Activated CD4-positive, alpha-beta T cell treated with anti-CD3 and anti-CD28 coated beads, Interleukin-2, amount 10 ng/mL, durations not matched to agents 24 days and 14 days (primary cell): ENCODE measurements at regions not wholly inside any gene's neighbourhood (a gene's known extent, or its start where the extent isn't known, plus 50 kb on each side); places are given as distances from the start of the nearest gene placed in this dataset.
A peak's percentile ranks its signal among the peaks of the same experiment; 100 is the strongest.
"Not testable (repeated sequence)": the region's sequence is repeated elsewhere in the genome, so short reads cannot be mapped to it uniquely, and the experiment has no call there.

Experiments
- DNase-seq: peaks from one replicate; pipeline ENCODE4 v3.0.0; 2022
- H3K27ac Mint-ChIP-seq: one replicate; pipeline ENCODE4 v1.8.0; 2022; ENCODE audit warnings: mild to moderate bottlenecking, mixed read lengths
- H3K27me3 Mint-ChIP-seq: one replicate; pipeline ENCODE4 v1.8.0; 2022; ENCODE audit warnings: mixed read lengths
- H3K36me3 Mint-ChIP-seq: one replicate; pipeline ENCODE4 v1.8.0; 2022; ENCODE audit warnings: low read depth, mild to moderate bottlenecking, mixed read lengths
- H3K4me1 Mint-ChIP-seq: one replicate; pipeline ENCODE4 v1.8.0; 2021; ENCODE audit warnings: mixed read lengths
- H3K4me3 Mint-ChIP-seq: one replicate; pipeline ENCODE4 v1.8.0; 2022; ENCODE audit warnings: mild to moderate bottlenecking, moderate library complexity, mixed read lengths
- H3K9me3 Mint-ChIP-seq: one replicate; pipeline ENCODE4 v1.8.0; 2021; ENCODE audit warnings: mixed read lengths
- intact Hi-C: fragments of 100-400 bp; cut with micrococcal nuclease; formaldehyde crosslinking; loops from one replicate; pipeline ENCODE4 v1.15.1; 2023

DNA sequence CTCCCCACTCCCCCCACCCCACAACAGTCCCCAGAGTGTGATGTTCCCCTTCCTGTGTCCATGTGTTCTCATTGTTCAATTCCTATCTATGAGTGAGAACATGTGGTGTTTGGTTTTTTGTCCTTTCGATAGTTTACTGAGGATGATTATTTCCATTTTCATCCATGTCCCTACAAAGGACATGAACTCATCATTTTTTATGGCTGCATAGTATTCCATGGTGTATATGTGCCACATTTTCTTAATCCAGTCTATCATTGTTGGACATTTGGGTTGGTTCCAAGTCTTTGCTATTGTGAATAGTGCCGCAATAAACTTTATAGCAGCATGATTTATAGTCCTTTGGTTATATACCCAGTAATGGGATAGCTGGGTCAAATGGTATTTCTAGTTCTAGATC lies 106.6 kb upstream of the WIPF3 start:
- H3K27ac Mint-ChIP-seq, H3K36me3 Mint-ChIP-seq, H3K4me1 Mint-ChIP-seq, H3K4me3 Mint-ChIP-seq, intact Hi-C loops, H3K27me3 Mint-ChIP-seq, DNase-seq, H3K9me3 Mint-ChIP-seq: not testable (repeated sequence)

DNA sequence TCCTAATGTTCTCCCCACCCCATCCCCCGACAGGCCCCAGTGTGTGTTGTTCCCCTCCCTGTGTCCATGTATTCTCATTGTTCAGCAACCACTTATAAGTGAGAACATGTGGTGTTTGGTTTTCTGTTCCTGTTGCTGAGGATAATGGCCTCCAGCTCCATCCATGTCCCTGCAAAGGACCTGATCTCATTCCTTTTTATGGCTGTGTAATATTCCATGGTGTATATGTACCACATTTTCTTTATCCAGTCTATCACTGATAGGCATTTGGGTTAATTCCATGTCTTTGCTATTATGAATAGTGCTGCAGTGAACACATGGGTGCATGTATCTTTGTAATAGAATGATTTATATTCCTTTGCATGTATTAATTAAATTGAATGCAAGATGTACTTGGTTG lies 104.8 kb upstream of the WIPF3 start:
- H3K9me3 Mint-ChIP-seq, H3K27me3 Mint-ChIP-seq, DNase-seq, H3K4me3 Mint-ChIP-seq, intact Hi-C loops, H3K27ac Mint-ChIP-seq, H3K4me1 Mint-ChIP-seq, H3K36me3 Mint-ChIP-seq: not testable (repeated sequence)

DNA sequence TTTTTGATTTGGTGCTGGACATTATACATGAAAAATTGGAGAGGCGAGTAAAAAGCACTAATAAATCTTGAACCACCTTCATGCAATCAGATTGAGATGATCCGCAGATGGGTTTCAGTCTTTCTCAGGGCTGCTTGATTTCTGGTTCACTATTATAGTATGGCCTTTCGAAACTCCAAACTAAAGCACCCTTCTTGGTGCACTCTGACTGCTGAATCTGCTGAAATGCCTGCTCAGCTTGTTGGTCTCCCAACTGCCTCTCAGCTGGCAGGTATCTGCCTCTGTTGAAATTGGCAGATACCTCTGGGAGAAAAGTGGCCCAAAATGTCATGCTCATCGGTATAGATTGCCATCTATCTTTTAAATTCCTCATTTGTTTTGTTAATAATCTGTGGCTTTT lies 102.5 kb upstream of the WIPF3 start:
- H3K27ac Mint-ChIP-seq, H3K4me1 Mint-ChIP-seq, intact Hi-C loops, H3K27me3 Mint-ChIP-seq, H3K9me3 Mint-ChIP-seq, H3K36me3 Mint-ChIP-seq, DNase-seq, H3K4me3 Mint-ChIP-seq: not testable (repeated sequence)

- H3K9me3 Mint-ChIP-seq, H3K4me1 Mint-ChIP-seq, H3K27ac Mint-ChIP-seq, H3K36me3 Mint-ChIP-seq, DNase-seq, intact Hi-C loops, H3K4me3 Mint-ChIP-seq, H3K27me3 Mint-ChIP-seq: not testable (repeated sequence)
Measured at GRCh38 chr7:29709002-29709401, 97.3 kb upstream of the WIPF3 start.

- DNase-seq, H3K36me3 Mint-ChIP-seq, H3K4me1 Mint-ChIP-seq, intact Hi-C loops, H3K4me3 Mint-ChIP-seq, H3K9me3 Mint-ChIP-seq, H3K27ac Mint-ChIP-seq: not testable (repeated sequence)
- peaks cover 21% of the 10 kb centered on the region for H3K27me3 Mint-ChIP-seq
Measured at GRCh38 chr7:29723127-29723526, 83.2 kb upstream of the WIPF3 start.

GRCh38 chr7:29723599-29723998 lies 82.7 kb upstream of the WIPF3 start:
- no peak overlapping the region for H3K4me3 Mint-ChIP-seq
- H3K27me3 Mint-ChIP-seq: peaks cover 22% of the 10 kb centered on the region

DNA sequence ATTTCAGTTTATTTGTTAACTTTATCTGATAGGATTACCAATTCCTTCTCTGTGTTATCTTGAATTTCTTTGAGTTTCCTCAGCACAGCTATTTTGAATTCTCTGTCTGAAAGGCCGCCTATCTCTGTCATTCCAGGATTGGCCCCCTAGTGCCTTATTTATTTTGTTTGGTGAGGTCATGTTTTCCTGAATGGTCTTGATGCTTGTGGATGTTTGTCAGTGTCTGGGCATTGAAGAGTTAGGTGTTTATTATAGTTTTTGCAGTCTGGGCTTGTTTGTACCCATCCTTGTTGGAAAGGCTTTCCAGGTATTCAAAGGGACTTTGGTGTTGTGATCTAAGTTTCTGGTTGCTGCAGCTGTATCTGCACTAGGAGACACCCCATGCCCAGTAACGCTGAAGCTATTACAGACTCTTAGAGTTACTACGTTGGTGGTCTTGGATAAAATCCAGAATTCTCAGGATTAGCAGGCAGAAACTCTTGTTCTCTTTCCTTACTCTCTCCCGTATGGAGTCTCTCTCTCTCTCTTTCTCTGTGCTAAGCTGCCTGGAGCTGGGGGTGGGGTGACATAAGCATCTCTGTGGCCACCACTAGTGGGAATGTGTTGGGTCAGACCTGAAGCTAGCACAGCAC lies 76.7 kb upstream of the WIPF3 start:
- DNase-seq, intact Hi-C loops, H3K9me3 Mint-ChIP-seq, H3K36me3 Mint-ChIP-seq, H3K4me1 Mint-ChIP-seq, H3K4me3 Mint-ChIP-seq, H3K27ac Mint-ChIP-seq: not testable (repeated sequence)
- peaks cover 25% of the 10 kb centered on the region for H3K27me3 Mint-ChIP-seq

More at GRCh38 chr7:29723599-29723998, 82.7 kb upstream of the WIPF3 start:
- no peak for DNase-seq
- H3K9me3 Mint-ChIP-seq: no peaks in the 10 kb centered on the region
- no peaks in the 10 kb centered on the region for H3K36me3 Mint-ChIP-seq
- no peak overlapping the region for H3K27ac Mint-ChIP-seq
- intact Hi-C loops: no loop called here
- H3K4me1 Mint-ChIP-seq: no peaks in the 10 kb centered on the region

GRCh38 chr7:29734246-29734731 lies 72.0 kb upstream of the WIPF3 start:
- no peaks in the 10 kb centered on the region for H3K36me3 Mint-ChIP-seq
- H3K4me3 Mint-ChIP-seq: no peak overlapping the region
- intact Hi-C loops: no loop called here
- H3K4me1 Mint-ChIP-seq: no peaks in the 10 kb centered on the region
- H3K9me3 Mint-ChIP-seq: no peaks in the 10 kb centered on the region
- peaks cover 15% of the 10 kb centered on the region for H3K27me3 Mint-ChIP-seq
- no peak overlapping the region for H3K27ac Mint-ChIP-seq
- DNase-seq: no peak

DNA sequence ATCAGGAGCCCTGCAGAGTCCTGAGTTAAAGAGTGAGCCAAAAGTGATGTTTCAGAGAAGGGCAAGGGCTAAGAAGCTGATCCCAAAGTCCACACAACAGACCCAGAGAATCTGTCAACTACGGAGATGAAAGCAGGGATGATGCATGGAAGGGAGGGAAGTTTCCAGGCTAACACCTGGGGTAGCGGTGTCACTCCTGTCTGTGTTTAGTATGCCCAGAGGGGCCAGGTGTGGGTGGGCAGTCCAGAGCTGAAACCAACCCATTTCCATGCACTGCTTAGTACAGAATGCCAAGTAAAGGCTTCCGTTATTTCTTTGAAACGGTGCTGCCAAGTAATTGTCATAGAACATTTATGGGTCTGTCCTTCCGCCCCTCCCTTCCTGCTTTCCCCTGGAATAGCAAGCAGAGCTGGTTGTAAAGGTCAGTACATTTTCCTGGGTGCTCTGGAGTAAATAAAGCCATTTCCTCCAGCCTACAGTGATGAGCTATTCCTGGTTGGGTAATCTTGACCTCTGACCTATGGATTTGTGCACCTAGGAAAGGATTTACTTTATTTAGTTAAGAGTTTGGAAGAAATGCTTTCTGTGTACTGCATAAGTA lies 58.6 kb upstream of the WIPF3 start:
- H3K4me3 Mint-ChIP-seq, H3K4me1 Mint-ChIP-seq, H3K27me3 Mint-ChIP-seq, H3K36me3 Mint-ChIP-seq, H3K9me3 Mint-ChIP-seq, H3K27ac Mint-ChIP-seq, DNase-seq: not testable (repeated sequence)
- intact Hi-C loops: loop anchor here (2.0 to 5.0 kb wide), 2 partner anchors 115 to 315 kb away; no protein-coding TSS in a partner anchor

DNA sequence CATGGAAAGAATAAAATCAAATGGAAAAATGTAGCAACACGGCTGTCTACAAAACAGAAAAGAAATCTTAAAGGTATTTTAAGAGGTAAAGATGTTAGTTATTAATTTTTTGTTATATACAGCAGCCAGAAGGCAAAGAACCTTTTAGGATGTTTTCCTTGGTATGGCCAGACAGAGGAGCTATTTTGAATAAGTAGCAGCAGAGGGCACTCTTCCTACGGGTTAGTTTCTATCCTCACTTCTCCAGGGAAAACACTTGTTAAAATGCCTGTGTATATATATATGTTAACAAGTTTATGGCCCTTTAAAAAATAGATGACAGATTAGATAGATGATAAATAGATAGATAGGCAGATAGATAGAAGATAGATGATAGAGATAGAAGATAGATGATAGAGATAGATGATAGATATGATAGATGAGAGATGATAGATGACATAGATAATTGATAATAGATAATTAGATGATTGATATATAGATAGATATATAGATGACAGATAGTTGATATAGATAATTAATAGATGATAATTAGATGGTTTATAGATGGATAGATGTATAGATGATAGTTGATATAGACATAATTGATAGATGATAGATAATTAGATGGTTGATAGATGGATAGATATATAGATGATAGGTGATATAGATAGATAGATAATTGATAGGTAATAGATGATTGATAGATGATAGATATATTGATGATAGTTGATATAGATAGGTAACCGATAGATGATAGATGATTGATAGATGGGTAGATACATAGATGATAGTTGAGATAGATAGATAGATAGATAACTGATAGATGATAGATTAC lies 57.8 kb upstream of the WIPF3 start:
- Mint-ChIP-seq H3K27me3 (no peaks in the 10 kb centered on the region), H3K4me1 (no peaks in the 10 kb centered on the region), H3K9me3 (no peaks in the 10 kb centered on the region), H3K4me3 (no peak overlapping the region), H3K27ac (no peak overlapping the region), H3K36me3 (no peaks in the 10 kb centered on the region)
- intact Hi-C loops: loop anchor here (2.0 to 5.0 kb wide), 2 partner anchors 116 to 314 kb away; no protein-coding TSS in a partner anchor
- no peak for DNase-seq

GRCh38 chr7:29749701-29750321 lies 56.5 kb upstream of the WIPF3 start:
- H3K4me3 Mint-ChIP-seq: no peak overlapping the region
- no peaks in the 10 kb centered on the region for H3K4me1 Mint-ChIP-seq
- intact Hi-C loops: loop anchor here (2.0 to 5.0 kb wide), 2 partner anchors 118 to 313 kb away; no protein-coding TSS in a partner anchor
- DNase-seq: no peak
- H3K36me3 Mint-ChIP-seq: no peaks in the 10 kb centered on the region
- H3K9me3 Mint-ChIP-seq: no peaks in the 10 kb centered on the region
- no peaks in the 10 kb centered on the region for H3K27me3 Mint-ChIP-seq
- H3K27ac Mint-ChIP-seq: no peak overlapping the region

- intact Hi-C loops, H3K4me3 Mint-ChIP-seq, H3K36me3 Mint-ChIP-seq, DNase-seq, H3K4me1 Mint-ChIP-seq, H3K27ac Mint-ChIP-seq, H3K9me3 Mint-ChIP-seq, H3K27me3 Mint-ChIP-seq: not testable (repeated sequence)
Measured at GRCh38 chr7:29750373-29750940, 55.9 kb upstream of the WIPF3 start.

GRCh38 chr7:29751012-29751411 lies 55.3 kb upstream of the WIPF3 start:
- H3K9me3 Mint-ChIP-seq, H3K36me3 Mint-ChIP-seq, intact Hi-C loops, H3K4me1 Mint-ChIP-seq, H3K27me3 Mint-ChIP-seq, H3K4me3 Mint-ChIP-seq, H3K27ac Mint-ChIP-seq: not testable (repeated sequence)
- DNase-seq: peak; percentile 17
